HepG2 (cell line): ENCODE measurements at regions not wholly inside any gene's neighbourhood (a gene's known extent, or its start where the extent isn't known, plus 50 kb on each side); places are given as distances from the start of the nearest gene placed in this dataset.

Experiments used
- ATAC-seq: fragments of 200-7000 bp; cut with Tn5 transposase; 3 replicates; pipeline ENCODE4 v1.9.1; 2020; ENCODE audit warnings: mild to moderate bottlenecking, moderate library complexity
- BruUV-seq: library from RNA; stranded (reverse); fragments of 400-500 nt; replicated peaks from 2 replicates; lab custom pipeline; 2021; lab: Mats Ljungman, UMichigan
- CTCF ChIA-PET: fragments of 300-600 bp; formaldehyde crosslinking; extraction: SDS; loops from one replicate; lab custom pipeline; 2021; ENCODE audit warnings: low total read pairs, inconsistent platforms, low intra/inter-chr PET ratio; lab: Yijun Ruan, JAX
- POLR2A ChIA-PET: fragments of 350-600 bp; sonication (Branson Sonifier 250); formaldehyde crosslinking; loops from one replicate; lab custom pipeline; 2020; ENCODE audit warnings: antibody characterized with exemption, inconsistent platforms; lab: Yijun Ruan, JAX
- DNase-seq: peaks from one replicate; pipeline ENCODE4 v3.0.0-alpha.2; 2015; ENCODE audit warnings: low spot score
- FAIRE-seq: peaks from 3 replicates; lab custom pipeline; 2011; peaks lifted over from hg19 to GRCh38; lab: Jason Lieb, UNC
- H2AFZ ChIP-seq: one replicate; pipeline ENCODE4 v1.6.1; 2011; ENCODE audit warnings: low read length, inconsistent platforms
- H3K27ac ChIP-seq: fragments of 300-600 bp; 3 replicates; pipeline ENCODE4 v1.8.0; 2011; ENCODE audit warnings: mixed run types, mild to moderate bottlenecking, mixed read lengths, low read length, inconsistent platforms; ENCODE audit not compliant: insufficient read depth; ENCODE audit errors: extremely low read length
- H3K27me3 ChIP-seq, 2 experiments: fragments of 200-600 bp in 1 of 2; 2 replicates in 1 of 2; 3 replicates in 1 of 2; pipeline versions ENCODE4 v1.6.0 to v1.8.0; 2011; ENCODE audit warnings: low read length in 2 of 2, mild to moderate bottlenecking in 2 of 2, moderate library complexity in 2 of 2, inconsistent platforms in 1 of 2; ENCODE audit not compliant: insufficient read depth in 2 of 2, control insufficient read depth in 1 of 2
- H3K36me3 ChIP-seq, 2 experiments: fragments of 200-600 bp in 1 of 2; replicated peaks in 1 of 2; 2 replicates in 1 of 2; 3 replicates in 1 of 2; pipeline versions ENCODE4 v1.5.1 to v1.8.0; 2011; ENCODE audit warnings: low read length in 2 of 2, inconsistent platforms in 1 of 2; ENCODE audit not compliant: insufficient read depth in 2 of 2, control insufficient read depth in 1 of 2
- H3K4me1 ChIP-seq: 2 replicates; pipeline ENCODE4 v1.5.1; 2012; ENCODE audit warnings: low read length, inconsistent platforms; ENCODE audit not compliant: insufficient read depth
- H3K4me2 ChIP-seq: 2 replicates; pipeline ENCODE4 v1.6.0; 2011; ENCODE audit warnings: low read depth, low read length, inconsistent platforms
- H3K4me3 ChIP-seq, 3 experiments: fragments of 200-600 bp in 1 of 3; sonication (generic), shearing (Covaris generic) in 1 of 3; replicated peaks in 1 of 3; 2 replicates each; pipeline ENCODE4 v1.5.1; 2011 to 2016; ENCODE audit warnings: low read length in 3 of 3, inconsistent platforms in 2 of 3, low read depth in 2 of 3, mild to moderate bottlenecking in 2 of 3, control low read depth in 1 of 3, mixed read lengths in 1 of 3; ENCODE audit not compliant: insufficient read depth in 1 of 3
- H3K79me2 ChIP-seq: one replicate; pipeline ENCODE4 v1.6.1; 2011; ENCODE audit warnings: low read length, inconsistent platforms; ENCODE audit not compliant: insufficient read depth
- H3K9ac ChIP-seq: 2 replicates; pipeline ENCODE4 v1.6.0; 2011; ENCODE audit warnings: mild to moderate bottlenecking, low read depth, low read length, inconsistent platforms; ENCODE audit not compliant: insufficient read depth
- H3K9me3 ChIP-seq: 2 replicates; pipeline ENCODE4 v1.5.1; 2012; ENCODE audit warnings: mild to moderate bottlenecking, low read length
- H4K20me1 ChIP-seq: 2 replicates; pipeline ENCODE4 v1.6.0; 2011; ENCODE audit warnings: inconsistent platforms, mild to moderate bottlenecking, low read length, moderate library complexity; ENCODE audit not compliant: insufficient read depth
- ARNT ChIP-seq: fragments of 450-650 bp; IDR thresholded peaks from 2 replicates; pipeline ENCODE4 v1.6.1; 2017
- ASH2L ChIP-seq: fragments of 300-600, 200-600 bp; sonication (generic); IDR thresholded peaks from 2 replicates; pipeline ENCODE4 v1.7.0; 2017; ENCODE audit warnings: low read depth, mild to moderate bottlenecking, moderate library complexity, mixed read lengths, low read length; ENCODE audit not compliant: insufficient read length
- ATF1 ChIP-seq: IDR thresholded peaks from 2 replicates; pipeline ENCODE4 v1.6.1; 2016; ENCODE audit warnings: mild to moderate bottlenecking, control low read depth
- ATRX ChIP-seq: sonication (generic); formaldehyde crosslinking; IDR thresholded peaks from 2 replicates; pipeline ENCODE4 v1.4.0; 2020; ENCODE audit warnings: missing genetic modification reagents, borderline replicate concordance
- CCDC6 ChIP-seq: sonication (generic); formaldehyde crosslinking; IDR thresholded peaks from 2 replicates; pipeline ENCODE4 v1.8.1; 2022; ENCODE audit warnings: mild to moderate bottlenecking, missing genetic modification reagents, moderate library complexity
- CREB1 ChIP-seq, 2 experiments: fragments of 450-650 bp in 1 of 2; IDR thresholded peaks; 2 replicates each; pipeline ENCODE4 v1.6.1; 2016 to 2017; ENCODE audit warnings: control low read depth in 1 of 2, mild to moderate bottlenecking in 1 of 2, missing compliant biosample characterization in 1 of 2, missing genetic modification characterization in 1 of 2
- E2F2 ChIP-seq: sonication (generic); formaldehyde crosslinking; IDR thresholded peaks from 2 replicates; pipeline ENCODE4 v1.4.0; 2020; ENCODE audit warnings: missing genetic modification reagents, borderline replicate concordance
- GABPB1 ChIP-seq: IDR thresholded peaks from 2 replicates; pipeline ENCODE4 v1.6.1; 2016; ENCODE audit warnings: mild to moderate bottlenecking, missing genetic modification reagents, moderate library complexity, missing compliant biosample characterization
- GMEB1 ChIP-seq: sonication (generic); formaldehyde crosslinking; IDR thresholded peaks from 2 replicates; pipeline ENCODE4 v1.5.1; 2020; ENCODE audit warnings: missing genetic modification reagents, mild to moderate bottlenecking, borderline replicate concordance
- HIVEP1 ChIP-seq: sonication (generic); formaldehyde crosslinking; IDR thresholded peaks from 2 replicates; pipeline ENCODE4 v1.4.0; 2020; ENCODE audit warnings: mild to moderate bottlenecking, missing genetic modification reagents
- JUN ChIP-seq: sonication (generic); formaldehyde crosslinking; IDR thresholded peaks from 2 replicates; pipeline ENCODE4 v1.4.0; 2020; ENCODE audit warnings: mild to moderate bottlenecking, missing genetic modification reagents
- NCOA2 ChIP-seq: sonication (generic); formaldehyde crosslinking; IDR thresholded peaks from 2 replicates; pipeline ENCODE4 v1.8.0; 2022; ENCODE audit warnings: inconsistent platforms
- TEF ChIP-seq: sonication (generic); formaldehyde crosslinking; IDR thresholded peaks from 2 replicates; pipeline ENCODE4 v1.5.0; 2020; ENCODE audit warnings: missing genetic modification reagents
- WIZ ChIP-seq: sonication (generic); formaldehyde crosslinking; IDR thresholded peaks from 2 replicates; pipeline ENCODE4 v1.5.1; 2020; ENCODE audit warnings: mild to moderate bottlenecking, missing genetic modification reagents
- ZNF160 ChIP-seq: sonication (generic); formaldehyde crosslinking; IDR thresholded peaks from 2 replicates; pipeline ENCODE4 v1.8.0; 2022; ENCODE audit warnings: mild to moderate bottlenecking, inconsistent platforms, missing genetic modification reagents
- ZNF3 ChIP-seq: IDR thresholded peaks from 2 replicates; pipeline ENCODE4 v1.7.0; 2017; ENCODE audit warnings: inconsistent platforms
- ZNF451 ChIP-seq: sonication (generic); formaldehyde crosslinking; IDR thresholded peaks from 2 replicates; pipeline ENCODE4 v1.5.0; 2020; ENCODE audit warnings: mild to moderate bottlenecking, missing genetic modification reagents
- ZNF547 ChIP-seq: sonication (generic); formaldehyde crosslinking; IDR thresholded peaks from 2 replicates; pipeline ENCODE4 v1.5.1; 2020; ENCODE audit warnings: mild to moderate bottlenecking, missing genetic modification reagents
- ZNF782 ChIP-seq: sonication (generic); formaldehyde crosslinking; IDR thresholded peaks from 2 replicates; pipeline ENCODE4 v1.4.0; 2020; ENCODE audit warnings: missing genetic modification reagents, mild to moderate bottlenecking, borderline replicate concordance
- WGBS: methylation state at CpG from one replicate; pipeline ENCODE4 v1.1.6; 2017; ENCODE audit warnings: low lambda C conversion rate; 5-methylcytosine and 5-hydroxymethylcytosine counted together
- in situ Hi-C: cut with HindIII; loops from 2 replicates; pipeline ENCODE4 v1.10.0; 2017; ENCODE audit warnings: low pct_unique_long_range_greater_than_20kb; ENCODE audit not compliant: extremely low pct_ligation_motif_present
- intact Hi-C: fragments of 100-400 bp; cut with micrococcal nuclease; formaldehyde crosslinking; loops from one replicate; pipeline ENCODE4 v1.10.0; 2022; ENCODE audit not compliant: unreplicated experiment

GRCh38 chr2:137802038-137802437 is 162.2 kb upstream of the HNMT start:
- H3K79me2 ChIP-seq: no peaks in the 10 kb centered on the region
- no peaks in the 10 kb centered on the region for H3K36me3 ChIP-seq
- POLR2A ChIA-PET: no interaction called here
- intact Hi-C loops: no loop called here
- BruUV-seq: no TSS peak
- H3K9me3 ChIP-seq: no peaks in the 10 kb centered on the region; the same call in 1 of the 2 replicates
- H3K4me2 ChIP-seq: no peak overlapping the region
- 33% methylated on average over 1 of the region's 1 CpG for WGBS
- H3K27ac ChIP-seq: no peak overlapping the region
- H3K4me3 ChIP-seq: no peak overlapping the region
- no peak for DNase-seq
- H4K20me1 ChIP-seq: no peaks in the 10 kb centered on the region
- FAIRE-seq: no peak
- CTCF ChIA-PET: no interaction called here
- TF ChIP-seq ZNF782 (CRISPR knock-in tag) (no peak), JUN (CRISPR knock-in tag) (no peak), CCDC6 (CRISPR knock-in tag) (no peak), ASH2L (no peak), GABPB1 (CRISPR knock-in tag) (no peak), TEF (CRISPR knock-in tag) (no peak), ATF1 (CRISPR knock-in tag) (no peak), E2F2 (CRISPR knock-in tag) (no peak), ZNF3 (no peak), ZNF451 (CRISPR knock-in tag) (no peak), ARNT (no peak), CREB1 (IDR thresholded peaks at IDR 0.05) (no peak), CREB1 (CRISPR knock-in tag; IDR thresholded peaks at IDR 0.05) (no peak), ZNF160 (CRISPR knock-in tag) (no peak), HIVEP1 (CRISPR knock-in tag) (no peak), GMEB1 (CRISPR knock-in tag) (no peak), WIZ (no peak), ZNF547 (CRISPR knock-in tag) (no peak), NCOA2 (CRISPR knock-in tag) (no peak), ATRX (CRISPR knock-in tag) (no peak)
- TF ChIP-seq, all 625 proteins: peak for 0
- no peaks in the 10 kb centered on the region for H3K27me3 ChIP-seq
- no peak overlapping the region for H3K9ac ChIP-seq
- H3K4me1 ChIP-seq: no peaks in the 10 kb centered on the region
- no peak overlapping the region for H2AFZ ChIP-seq
- in situ Hi-C loops: no loop called here
- no peak for ATAC-seq
